ENCODE measurements at regions not wholly inside any gene's neighbourhood (a gene's known extent, or its start where the extent isn't known, plus 50 kb on each side); places are given as distances from the start of the nearest gene placed in this dataset.
"Not testable (repeated sequence)": the region's sequence is repeated elsewhere in the genome, so short reads cannot be mapped to it uniquely, and the experiment has no call there.

DNA sequence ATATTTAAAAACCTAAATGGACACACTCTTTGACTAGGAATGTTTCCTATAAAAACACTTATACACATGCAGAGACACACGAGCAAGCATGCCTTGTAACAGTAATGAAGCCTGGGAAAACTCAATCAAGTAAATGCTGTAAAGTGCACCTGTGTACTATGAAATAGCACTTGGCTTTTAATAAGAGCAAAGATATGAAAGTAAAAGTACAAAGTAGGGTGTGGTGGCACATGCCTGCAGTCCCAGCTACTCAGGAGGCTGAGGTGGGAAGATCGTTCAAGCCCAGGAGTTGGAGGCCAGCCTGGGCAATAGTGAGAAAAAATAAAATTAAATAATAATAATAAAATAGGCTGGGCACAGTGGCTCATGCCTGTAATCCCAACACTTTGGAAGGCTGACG is 166.9 kb upstream of the GRK3 start:
- no peak for DNase-seq

DNA sequence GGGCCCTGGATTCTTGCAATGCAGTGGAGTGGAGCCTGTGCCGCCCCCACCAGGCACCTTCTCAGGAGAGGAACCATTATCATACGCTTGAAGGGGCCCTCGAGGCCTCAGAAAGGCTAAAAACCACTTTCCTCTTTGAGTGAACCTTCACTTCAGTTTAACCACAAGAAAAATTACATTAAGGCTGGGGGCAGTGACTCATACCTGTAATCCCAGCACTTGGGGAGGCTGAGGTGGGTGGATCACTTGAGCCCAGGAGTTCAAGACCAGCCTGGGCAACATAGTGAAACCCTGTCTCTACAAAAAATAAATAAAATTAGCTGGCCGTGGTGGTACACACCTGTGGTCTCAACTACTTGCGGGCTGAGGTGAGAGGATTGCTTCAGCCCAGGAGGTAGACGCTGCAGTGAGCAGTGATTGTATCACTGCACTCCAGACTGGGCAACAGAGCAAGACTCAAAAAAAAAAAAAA is 165.8 kb upstream of the GRK3 start:
- DNase-seq: not testable (repeated sequence)

DNA sequence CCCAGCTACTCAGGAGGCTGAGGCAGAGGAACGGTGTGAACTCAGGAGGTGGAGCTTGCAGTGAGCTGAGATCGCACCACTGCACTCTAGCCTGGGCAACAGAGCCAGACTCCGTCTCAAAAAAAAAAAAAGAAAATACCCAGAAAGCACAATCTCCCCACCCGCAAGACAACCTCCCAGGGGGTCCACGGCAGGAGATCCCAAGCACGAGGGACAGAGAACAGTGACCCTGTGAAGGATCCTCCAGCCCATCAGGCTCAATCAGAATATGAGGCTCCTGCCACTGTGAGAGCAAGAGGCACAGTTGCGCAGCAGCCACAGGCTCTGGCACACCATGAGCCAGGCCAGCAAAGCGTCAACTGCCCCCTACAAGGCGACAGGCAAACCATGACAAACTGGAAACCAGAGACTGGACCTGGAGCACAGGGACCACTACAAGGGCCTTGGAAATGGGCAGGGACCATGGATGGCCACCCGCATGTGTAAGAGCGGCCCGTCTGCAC is 164.8 kb upstream of the GRK3 start:
- no peak for DNase-seq

DNA sequence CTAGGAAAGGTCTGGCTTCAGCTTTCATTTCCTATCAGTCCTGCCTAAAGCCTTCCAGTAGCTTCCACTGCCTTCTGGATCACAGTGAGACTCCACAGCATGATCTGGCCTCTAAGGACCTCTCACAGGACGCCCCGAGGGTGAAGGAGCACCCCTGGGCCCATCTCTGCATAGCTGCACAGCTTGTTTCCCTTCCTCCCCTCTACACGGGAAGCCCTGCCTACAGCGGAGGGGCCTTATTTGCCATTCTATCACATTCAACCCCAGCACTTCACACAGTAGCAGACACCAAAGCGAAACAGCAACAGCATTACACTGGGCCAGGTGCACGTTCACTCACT is 162.3 kb upstream of the GRK3 start:
- DNase-seq: no peak

DNA sequence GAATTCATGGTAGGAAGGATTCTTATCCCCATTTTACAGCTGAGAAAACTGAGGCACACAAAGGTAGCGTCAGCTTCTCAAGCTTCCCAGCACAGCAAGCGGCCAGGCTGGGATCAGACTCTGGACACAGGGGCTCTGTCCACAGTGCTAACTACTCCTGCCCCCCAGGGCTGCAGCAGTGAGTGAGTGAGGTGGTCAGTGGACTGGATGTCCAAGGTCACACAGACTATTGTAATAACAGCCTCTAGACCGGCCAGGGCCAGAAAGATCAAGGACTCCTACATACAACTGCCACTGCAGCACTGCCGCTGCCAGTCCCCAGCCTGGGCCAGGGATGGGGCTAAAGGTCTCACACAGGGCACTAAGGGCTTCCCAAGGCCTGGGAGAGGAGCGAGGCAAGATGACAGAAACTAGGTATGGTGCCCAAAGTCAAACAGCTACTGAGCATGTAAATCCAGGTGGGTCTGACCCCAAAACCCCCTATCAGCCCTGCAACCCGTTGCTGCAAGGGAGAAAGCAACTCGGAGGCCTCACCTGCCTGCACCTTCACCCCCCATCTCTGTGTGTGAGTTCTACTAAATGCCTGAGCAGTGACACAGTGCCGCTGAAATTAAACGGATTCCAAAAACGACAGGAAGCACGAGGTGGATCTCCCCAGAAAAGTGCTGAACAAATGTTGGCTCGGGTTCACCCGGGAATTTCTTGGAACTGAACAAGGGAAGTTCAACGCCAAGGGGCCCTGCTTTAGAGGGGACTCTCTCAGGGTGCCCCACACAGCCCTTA is 161.8 kb upstream of the GRK3 start:
- DNase-seq: no peak

DNA sequence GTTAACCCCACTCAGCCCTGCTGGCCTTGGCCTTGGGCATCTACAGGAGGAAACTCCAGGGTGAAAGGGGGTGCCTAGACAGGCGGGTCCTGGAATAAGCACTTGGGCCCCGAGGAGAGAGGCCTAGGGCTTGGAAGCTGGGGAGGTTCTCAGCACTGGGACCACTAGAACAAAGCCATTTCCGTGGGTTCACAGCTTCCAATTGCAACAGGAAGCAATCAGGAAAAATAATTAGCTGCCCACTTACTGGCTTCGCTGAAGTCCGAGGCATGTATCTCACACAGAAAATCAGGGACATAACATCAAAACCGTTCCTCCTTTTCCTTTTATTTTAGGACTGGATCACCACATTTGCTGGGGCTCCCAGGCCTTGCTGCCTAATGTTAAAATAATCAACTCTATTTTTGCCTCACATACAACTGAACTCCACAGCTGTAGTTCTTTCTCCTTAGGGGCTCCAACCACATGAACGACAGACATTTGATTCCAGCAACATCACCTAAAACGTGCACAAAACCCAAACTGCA is 161.1 kb upstream of the GRK3 start:
- DNase-seq: no peak

DNA sequence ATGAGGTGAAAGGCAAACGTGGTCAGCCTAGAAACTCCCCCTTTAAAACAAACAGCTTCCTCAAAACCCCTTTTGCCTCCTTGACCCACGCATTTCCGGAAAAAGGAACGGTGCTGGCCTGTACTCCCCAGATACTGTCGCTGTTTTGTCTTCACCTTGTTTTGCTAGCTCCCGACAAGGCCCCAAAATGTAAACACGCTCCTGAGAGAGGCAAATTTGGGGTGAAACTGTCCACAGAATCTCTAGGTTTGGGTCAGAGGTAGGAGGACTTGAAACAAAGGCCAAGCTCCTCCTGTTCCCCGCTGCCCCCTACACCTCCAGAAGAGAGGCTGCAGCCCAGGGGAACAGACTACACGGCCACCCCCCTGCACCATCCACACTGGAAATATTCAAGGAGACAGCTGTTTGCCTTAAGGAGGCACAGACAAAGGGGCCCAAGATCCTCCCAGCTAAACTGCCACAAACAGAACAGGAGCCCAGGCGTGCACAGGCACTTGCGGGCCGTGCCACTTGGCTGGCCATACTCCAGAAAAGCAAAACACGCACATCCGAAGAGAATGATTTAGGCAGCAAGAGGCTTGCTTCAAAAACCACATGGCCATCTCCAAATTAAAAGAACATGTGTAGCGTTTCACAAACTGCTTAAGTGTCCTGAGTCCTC is 160.5 kb upstream of the GRK3 start:
- DNase-seq: no peak

DNA sequence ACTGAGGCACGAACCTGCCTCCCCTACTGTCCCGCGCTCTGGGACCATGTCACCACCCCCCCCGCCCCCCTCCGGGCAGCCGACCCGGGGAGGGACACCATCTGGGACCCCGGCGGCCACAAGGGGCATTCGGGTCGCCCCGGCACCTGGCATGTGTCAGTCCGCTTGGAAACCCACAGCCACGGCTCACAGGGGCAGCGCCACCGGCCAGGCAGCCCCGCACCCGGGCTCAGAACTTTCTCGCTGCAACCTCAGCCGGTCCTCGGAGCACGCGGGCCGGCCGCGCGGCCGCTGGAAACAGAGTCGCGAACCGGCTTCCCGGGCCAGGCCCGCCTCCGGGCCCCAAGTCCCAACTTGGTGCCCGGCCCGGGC is 159.9 kb upstream of the GRK3 start:
- no peak for DNase-seq

DNA sequence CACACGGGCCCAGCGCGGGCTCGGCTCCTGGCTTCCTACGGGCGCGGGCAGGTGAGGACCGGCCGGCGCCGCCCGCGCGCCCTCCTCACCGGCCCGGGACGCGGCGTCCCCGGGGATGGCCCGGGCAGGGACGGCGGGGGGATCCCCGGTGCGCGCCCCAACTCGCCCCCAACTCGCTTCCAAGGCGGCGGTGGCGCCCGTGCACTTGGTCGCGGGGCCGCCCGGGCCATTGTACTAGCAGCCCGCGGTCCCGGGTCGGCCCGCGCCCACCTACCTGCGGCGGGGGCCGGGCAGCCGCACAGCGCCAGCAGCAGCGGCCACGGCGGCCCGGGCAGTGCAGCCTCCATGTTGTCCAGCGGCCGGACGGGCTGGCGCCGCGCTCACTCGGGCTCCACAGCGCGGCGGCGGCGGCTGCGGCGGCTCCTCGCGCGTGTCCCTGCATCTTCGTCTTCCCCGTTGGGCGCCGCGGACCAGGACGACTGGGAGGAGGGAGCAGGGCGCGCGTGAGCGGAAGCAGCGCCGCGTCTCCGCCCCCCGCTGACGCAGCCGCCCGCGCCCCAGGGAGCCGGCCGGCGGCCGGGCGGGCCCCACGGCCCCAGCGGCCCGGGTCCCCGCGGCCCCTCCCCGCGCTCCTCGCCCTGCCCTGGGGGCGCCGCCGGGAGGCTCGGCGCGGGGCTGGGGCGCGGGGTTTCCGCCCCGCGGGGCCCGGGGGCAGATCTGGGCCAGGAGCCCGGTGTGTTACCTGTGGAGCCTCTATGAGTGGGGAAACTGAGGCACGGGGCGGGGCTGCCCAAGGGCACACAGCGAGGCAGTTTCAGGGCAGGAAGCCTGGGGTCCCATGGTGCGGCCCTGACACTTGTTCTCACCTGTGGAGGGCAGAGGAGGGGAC is 159.3 kb upstream of the GRK3 start:
- no peak for DNase-seq

DNA sequence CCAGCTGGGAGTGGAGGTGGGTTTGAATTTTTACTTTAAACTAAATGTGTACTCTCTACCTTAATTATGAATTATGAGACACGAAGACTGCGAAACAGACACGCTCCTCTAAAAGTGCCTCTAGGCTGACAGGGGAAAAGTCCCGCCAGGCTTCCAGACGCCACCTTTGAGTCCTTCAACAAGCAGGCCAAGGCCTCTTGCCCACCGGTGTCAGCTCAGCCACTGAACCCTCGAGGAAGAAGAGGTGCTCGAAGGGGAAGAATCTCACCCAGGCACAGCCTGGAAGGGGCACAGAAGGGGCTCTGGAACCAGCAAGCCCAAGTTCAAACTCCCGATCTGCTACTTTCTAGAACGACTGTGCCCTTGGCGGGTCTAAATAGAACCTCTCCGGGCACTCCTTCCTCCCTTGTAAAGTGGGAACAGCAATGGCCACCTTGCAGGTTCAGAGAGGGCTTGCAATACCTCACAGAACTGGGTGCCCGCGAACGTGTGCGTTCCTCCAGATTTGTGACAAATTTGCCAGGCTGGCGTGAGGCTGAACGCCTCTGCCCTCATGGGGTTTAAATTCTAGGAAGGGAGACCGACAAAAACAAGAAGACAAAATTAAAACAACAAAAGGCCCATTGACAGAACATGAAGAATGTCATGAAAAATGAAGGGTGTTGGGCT is 158.5 kb upstream of the GRK3 start:
- no peak for DNase-seq

DNA sequence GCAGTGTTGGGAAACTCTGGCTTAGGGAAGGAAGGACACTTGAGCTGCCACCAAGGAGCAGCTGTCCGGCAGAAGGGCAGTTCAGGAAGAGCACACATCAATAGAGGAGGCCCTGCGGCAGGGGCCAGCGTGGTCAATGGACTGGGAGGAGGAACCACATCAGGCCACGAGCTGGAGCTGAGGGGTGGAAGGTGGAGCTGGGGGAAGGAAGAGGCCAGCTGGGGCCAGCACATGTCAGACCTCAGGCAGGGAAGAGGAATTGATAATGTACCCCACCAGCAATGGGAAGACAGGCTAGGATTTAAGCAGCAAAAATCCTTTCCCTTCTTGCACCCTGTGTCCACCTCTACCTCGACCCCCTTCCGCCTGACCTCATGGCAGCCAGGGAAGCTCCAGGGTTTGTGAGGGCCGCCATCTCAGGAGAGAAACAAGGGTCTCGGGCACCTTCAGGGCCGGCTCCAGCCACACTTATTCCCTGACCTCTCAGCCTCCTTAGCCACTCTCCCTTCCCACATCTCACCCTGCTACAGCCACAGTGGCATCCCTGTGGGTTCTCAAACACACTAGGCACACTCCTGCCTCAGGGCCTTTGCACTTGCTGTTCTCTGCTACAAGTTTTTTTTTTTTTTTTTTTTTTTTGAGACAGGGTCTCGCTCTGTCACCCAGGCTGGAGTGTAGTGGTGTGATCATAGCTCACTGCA is 157.8 kb upstream of the GRK3 start:
- DNase-seq: no peak

DNA sequence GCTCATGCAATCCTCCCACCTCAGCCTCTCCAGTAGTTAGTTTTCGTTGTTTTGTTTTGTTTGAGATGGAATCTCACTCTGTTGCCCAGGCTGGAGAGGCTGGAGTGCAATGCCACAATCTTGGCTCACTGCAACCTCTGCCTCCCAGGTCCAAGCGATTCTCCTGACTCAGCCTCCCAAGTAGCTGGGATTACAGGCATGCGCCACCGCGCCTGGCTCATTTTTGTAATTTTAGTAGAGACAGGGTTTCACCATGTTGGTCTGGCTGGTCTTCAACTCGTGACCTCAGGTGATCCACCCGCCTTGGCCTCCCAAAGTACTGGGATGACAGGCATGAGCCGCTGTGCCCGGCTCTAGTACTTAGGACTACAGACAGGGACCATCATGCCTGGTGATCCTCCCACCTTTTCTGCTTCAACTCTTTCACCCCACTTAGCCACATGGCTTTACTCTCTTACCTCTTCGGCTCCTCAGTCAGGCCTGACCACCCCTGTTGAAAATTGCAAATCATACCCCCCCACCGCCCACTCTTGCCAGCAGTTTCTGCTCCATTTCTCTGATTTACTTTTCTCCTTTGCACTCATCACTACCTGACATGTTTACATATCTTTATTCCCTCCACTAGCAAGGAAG is 157.1 kb upstream of the GRK3 start:
- no peak for DNase-seq

DNA sequence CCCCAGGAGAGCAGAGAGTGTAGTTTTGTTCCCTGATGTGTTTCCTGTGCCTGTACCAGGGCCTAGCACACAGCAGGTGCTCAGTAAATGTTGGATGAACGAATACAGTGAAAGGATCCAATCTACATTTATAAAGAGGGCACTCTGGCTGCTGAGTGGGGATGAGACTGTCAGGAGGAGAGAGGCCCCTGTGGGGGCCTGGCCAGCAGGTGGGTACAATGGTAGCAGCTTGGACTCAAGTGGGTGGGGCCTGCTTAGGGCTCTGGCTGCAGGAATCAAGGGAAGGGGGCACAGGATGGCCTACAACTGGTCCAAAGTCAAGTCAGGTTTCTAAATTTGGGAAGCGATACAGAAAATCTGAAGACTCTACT is 156.6 kb upstream of the GRK3 start:
- no peak for DNase-seq

DNA sequence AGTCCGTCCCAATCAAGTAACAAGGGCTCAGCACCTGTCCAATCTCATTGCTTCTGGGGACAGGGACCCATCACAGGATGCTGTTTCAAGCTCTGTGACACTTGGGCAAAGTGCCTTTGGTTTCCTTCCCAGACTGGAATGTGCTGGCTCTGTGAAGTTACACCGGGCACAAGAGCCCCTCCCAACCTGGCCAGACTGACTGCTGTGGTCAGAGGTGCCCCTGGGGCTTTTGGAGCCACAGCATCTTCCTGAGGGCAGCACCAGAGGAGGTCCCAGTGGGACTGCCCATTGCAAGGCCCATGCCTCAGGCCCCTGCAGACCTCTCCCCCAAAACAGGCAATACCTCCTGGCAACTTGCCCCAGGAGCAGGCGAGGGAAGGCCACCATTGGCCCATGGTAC is 155.2 kb upstream of the GRK3 start:
- DNase-seq: no peak

DNA sequence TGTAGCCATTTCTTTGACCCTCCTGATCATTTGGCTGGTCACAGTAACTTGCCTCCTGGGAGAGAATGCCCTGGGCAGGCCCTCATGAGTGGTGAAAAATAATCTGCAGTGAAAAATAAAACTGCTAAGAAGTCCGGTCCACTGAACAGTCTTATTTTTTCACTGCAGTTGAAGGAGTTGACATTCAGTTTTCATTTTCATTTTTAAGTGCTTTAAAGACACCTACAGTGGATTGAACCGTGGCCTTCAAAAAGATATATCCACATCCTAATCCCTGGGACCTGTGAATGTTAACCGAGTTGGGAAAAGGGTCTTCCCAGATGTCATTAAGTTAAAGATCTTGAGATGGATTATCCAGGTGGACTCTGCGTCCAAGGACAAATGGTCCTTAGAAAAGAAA is 153.6 kb upstream of the GRK3 start:
- no peak for DNase-seq

DNA sequence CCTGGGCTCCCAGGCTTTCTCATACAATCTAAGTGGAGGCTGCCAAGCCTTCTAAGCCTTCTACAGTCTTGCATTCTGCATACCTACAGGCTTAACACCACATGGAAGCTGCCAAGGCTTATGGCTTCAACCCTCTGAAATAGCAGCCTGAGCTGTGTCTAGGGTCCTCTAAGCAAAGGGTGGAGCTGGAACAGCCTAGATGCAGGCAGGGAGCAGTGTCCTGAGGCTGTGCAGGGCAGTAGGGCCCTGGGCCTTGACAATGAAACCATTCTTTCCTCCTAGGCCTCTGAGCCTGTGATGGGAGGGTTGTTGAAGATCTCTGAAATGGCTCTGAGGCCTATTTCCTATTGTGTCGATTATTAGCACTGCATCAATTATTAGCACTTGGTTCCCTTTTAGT is 150.9 kb upstream of the GRK3 start:
- DNase-seq: no peak

DNA sequence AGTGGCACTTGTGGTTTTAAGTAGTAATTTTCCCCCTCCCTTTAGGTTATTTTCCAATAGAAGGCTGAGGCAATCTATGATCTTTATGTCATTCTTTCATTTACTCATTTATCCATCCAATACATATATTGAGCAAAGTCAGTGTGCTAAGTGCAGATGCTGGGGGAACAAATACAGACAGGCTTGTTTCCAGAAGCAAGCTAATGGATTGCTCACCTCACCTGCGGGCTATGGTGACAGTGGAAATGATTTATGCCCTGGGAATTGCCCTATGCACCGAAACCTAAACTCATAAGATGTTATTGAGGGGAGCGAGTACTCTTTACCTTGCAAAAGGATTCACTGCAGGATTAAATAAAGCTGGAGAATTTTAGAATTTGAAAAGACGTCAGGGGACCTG is 148.7 kb upstream of the GRK3 start:
- not testable (repeated sequence) for DNase-seq

DNA sequence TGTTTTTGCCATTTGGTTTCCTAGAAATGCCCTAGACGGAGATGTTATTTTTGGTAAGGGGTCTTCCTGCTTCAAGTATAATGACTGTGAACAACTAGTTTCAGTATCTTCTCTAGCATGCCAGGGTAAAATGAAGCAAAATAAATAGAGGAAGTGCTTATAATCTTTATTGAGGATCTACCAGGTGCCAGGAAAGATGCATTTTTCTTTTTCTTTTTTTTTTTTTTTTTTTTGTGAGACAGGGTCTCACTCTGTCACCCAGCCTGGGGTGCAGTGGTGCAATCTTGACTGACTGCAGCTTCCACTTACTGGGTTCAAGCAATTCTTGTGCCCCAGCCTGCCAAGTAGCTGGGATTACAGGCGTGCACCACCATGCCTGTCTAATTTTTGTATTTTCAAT is 146.6 kb upstream of the GRK3 start:
- DNase-seq: not testable (repeated sequence)

DNA sequence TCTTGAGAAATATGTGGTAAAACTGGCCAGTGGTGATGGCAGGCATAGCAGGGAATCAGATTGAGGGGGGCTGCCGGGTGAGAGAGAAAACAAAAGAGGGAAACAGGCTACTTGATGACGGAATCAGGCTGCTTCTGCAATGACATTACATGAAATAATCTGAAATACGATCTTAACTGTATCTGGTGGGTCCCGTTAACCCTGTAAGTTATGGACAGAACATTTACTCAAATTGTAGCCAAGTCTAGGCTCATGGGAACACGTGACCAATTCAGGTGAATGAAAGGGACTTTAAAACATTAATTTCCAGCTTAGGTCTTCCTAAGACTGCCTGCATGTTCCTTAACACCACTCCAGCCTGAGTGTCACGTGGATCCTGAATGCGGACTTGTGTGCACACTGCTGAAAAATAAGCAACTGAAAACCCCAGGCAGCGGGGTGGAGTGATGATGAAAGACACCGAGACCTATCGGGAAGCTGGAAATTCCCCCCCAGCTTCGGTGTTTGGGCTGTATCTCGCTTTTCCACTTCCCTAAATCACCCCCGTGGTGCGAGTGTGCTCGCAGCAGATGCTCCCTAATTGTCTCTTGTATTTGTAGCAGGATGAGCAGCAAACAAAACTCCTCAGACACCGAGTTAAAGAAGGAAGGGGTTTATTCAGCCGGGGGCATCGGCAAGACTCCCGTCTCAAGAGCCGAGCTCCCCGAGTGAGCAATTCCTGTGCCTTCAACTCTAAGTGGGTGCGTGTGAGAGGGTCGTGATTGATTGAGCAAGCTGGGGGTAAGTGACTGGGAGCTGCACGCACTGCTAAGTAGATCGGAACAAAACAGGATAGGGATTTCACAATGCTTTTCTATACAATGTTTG is 145.0 kb upstream of the GRK3 start:
- no peak for DNase-seq

DNA sequence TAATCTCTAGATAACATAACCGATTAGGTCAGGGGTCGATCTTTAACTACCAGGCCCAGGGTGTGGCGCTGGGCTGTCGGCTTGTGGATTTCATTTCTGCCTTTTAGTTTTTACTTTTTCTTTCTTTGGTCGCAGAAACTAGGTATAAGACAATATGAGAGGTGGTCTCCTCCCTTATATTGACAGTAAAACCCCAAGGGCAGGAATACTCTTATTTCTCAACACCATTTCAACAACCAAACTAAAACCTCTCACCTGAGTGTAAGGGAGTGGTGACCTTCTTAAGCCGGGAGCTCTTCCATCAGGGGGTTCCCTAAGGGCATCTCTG is 144.4 kb upstream of the GRK3 start:
- not testable (repeated sequence) for DNase-seq

DNA sequence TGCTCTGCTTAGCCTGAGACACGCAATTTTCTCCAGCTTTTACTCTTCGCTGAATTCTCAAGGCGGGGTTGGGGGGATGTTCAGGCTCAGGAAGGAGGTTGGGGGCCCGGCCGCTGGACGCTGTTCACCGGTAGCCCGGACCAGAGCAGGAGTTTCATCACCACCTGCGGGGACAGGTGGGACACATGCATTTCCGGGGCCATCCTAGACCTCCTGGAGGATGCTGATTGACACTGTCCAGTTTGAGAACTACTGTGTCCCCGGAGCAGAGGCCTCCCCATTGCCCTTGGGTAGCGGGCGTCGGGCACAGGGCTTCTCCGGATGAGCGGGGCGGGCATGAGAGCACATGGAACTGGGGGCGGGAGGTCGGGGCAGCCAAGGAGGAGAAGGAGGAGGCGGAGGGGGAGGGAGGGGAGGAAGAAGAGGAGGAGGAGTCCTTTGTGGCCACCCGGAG is 144.0 kb upstream of the GRK3 start:
- DNase-seq: no peak

Data from NCI-H774 (cell line).